ENCODE measurements at regions not wholly inside any gene's neighbourhood (a gene's known extent, or its start where the extent isn't known, plus 50 kb on each side); places are given as distances from the start of the nearest gene placed in this dataset.

GRCh38 chr2:71962911-71963694, 184.6 kb downstream of the CYP26B1 start:
- TF ChIP-seq FOXP2 (optimal IDR thresholded peaks at IDR 0.05; ENCODE audit: borderline replicate concordance, extremely low read depth, extremely low read length, insufficient read depth) (no peak), POLR2AphosphoS5 (IDR thresholded peaks at IDR 0.05; ENCODE audit: low read depth, low read length) (no peak), TAF1 (IDR thresholded peaks at IDR 0.05; ENCODE audit: borderline replicate concordance, insufficient read depth, low read length) (no peak), REST (IDR thresholded peaks at IDR 0.05; ENCODE audit: insufficient read depth in 1 of 2, low read depth in 2 of 2, low read length in 2 of 2) (no peak), SIN3A (IDR thresholded peaks at IDR 0.05; ENCODE audit: borderline replicate concordance, insufficient read depth, low read length) (no peak)

- TF ChIP-seq REST (IDR thresholded peaks at IDR 0.05; ENCODE audit: insufficient read depth in 1 of 2, low read depth in 2 of 2, low read length in 2 of 2) (no peak), FOXP2 (optimal IDR thresholded peaks at IDR 0.05; ENCODE audit: borderline replicate concordance, extremely low read depth, extremely low read length, insufficient read depth) (no peak), POLR2AphosphoS5 (IDR thresholded peaks at IDR 0.05; ENCODE audit: low read depth, low read length) (no peak), TAF1 (IDR thresholded peaks at IDR 0.05; ENCODE audit: borderline replicate concordance, insufficient read depth, low read length) (no peak), SIN3A (IDR thresholded peaks at IDR 0.05; ENCODE audit: borderline replicate concordance, insufficient read depth, low read length) (no peak)
These were observed 185.3 kb downstream of the CYP26B1 start for GRCh38 chr2:71962350-71962749.

- TF ChIP-seq SIN3A (IDR thresholded peaks at IDR 0.05; ENCODE audit: borderline replicate concordance, insufficient read depth, low read length) (no peak), REST (IDR thresholded peaks at IDR 0.05; ENCODE audit: insufficient read depth in 1 of 2, low read depth in 2 of 2, low read length in 2 of 2) (no peak), TAF1 (IDR thresholded peaks at IDR 0.05; ENCODE audit: borderline replicate concordance, insufficient read depth, low read length) (no peak), POLR2AphosphoS5 (IDR thresholded peaks at IDR 0.05; ENCODE audit: low read depth, low read length) (no peak), FOXP2 (optimal IDR thresholded peaks at IDR 0.05; ENCODE audit: borderline replicate concordance, extremely low read depth, extremely low read length, insufficient read depth) (no peak)
These were observed 186.2 kb downstream of the CYP26B1 start for GRCh38 chr2:71961289-71962027.

- TF ChIP-seq POLR2AphosphoS5 (IDR thresholded peaks at IDR 0.05; ENCODE audit: low read depth, low read length) (no peak), TAF1 (IDR thresholded peaks at IDR 0.05; ENCODE audit: borderline replicate concordance, insufficient read depth, low read length) (no peak), SIN3A (IDR thresholded peaks at IDR 0.05; ENCODE audit: borderline replicate concordance, insufficient read depth, low read length) (no peak), FOXP2 (optimal IDR thresholded peaks at IDR 0.05; ENCODE audit: borderline replicate concordance, extremely low read depth, extremely low read length, insufficient read depth) (no peak), REST (IDR thresholded peaks at IDR 0.05; ENCODE audit: insufficient read depth in 1 of 2, low read depth in 2 of 2, low read length in 2 of 2) (no peak)
These were observed 188.2 kb downstream of the CYP26B1 start for GRCh38 chr2:71959494-71959893.
